ENCODE measurements at regions not wholly inside any gene's neighbourhood (a gene's known extent, or its start where the extent isn't known, plus 50 kb on each side); places are given as distances from the start of the nearest gene placed in this dataset.

- no peak overlapping the region for H3K27ac ChIP-seq (ENCODE audit: insufficient read depth, low read depth, low read length)
- H3K79me2 ChIP-seq (ENCODE audit: control insufficient read depth, insufficient read depth, low read length), result no peaks in the 10 kb centered on the region
- no peak overlapping the region for H3K4me3 ChIP-seq (replicated peaks in 1 of 3; ENCODE audit: insufficient read depth in 1 of 3, low read depth in 1 of 3, low read length in 3 of 3)
- no peaks in the 10 kb centered on the region for H4K20me1 ChIP-seq (replicated peaks; ENCODE audit: control insufficient read depth, extremely low read depth, insufficient read depth, low read length)
- ChIA-PET POLR2A (no interaction called here), CTCF (interaction anchor here (0.9 to 1.4 kb wide), 4 partner anchors 9 to 17 kb away, joined by 3 to 8 read pairs (median 4); no protein-coding TSS in a partner anchor)
- intact Hi-C loops (cut with micrococcal nuclease), result no loop called here
- no peaks in the 10 kb centered on the region for H3K9me3 ChIP-seq (replicated peaks; ENCODE audit: control insufficient read depth, insufficient read depth, low read length)
- H3K4me2 ChIP-seq (ENCODE audit: insufficient read depth, low read length), result no peak overlapping the region
- H3K9ac ChIP-seq (replicated peaks; ENCODE audit: extremely low read depth, insufficient read depth, low read length), result no peak overlapping the region
- no TSS peak for BruUV-seq (replicated peaks)
- TF ChIP-seq EZH2 (IDR thresholded peaks at IDR 0.05; ENCODE audit: borderline replicate concordance, low read depth, low read length, severe bottlenecking), result no peak
- TF ChIP-seq JUN (IDR thresholded peaks at IDR 0.05; ENCODE audit: borderline replicate concordance, insufficient read depth, insufficient read length, low read depth), result no peak
- no peak for TF ChIP-seq POLR2AphosphoS5 (IDR thresholded peaks at IDR 0.05; ENCODE audit: insufficient read depth, low read depth, low read length)
- TF ChIP-seq MYC (IDR thresholded peaks at IDR 0.05; ENCODE audit: low read depth, low read length), result no peak
- H2AFZ ChIP-seq (ENCODE audit: low read depth, low read length), result no peak overlapping the region
- DNase-seq (ENCODE audit: low read depth, low spot score), result no peak
- no peaks in the 10 kb centered on the region for H3K27me3 ChIP-seq (ENCODE audit: control insufficient read depth in 2 of 2, insufficient read depth in 2 of 2, low read length in 2 of 2)
- H3K9me1 ChIP-seq (replicated peaks; ENCODE audit: control insufficient read depth, extremely low read depth, insufficient read depth, low read length), result no peaks in the 10 kb centered on the region
- no peaks in the 10 kb centered on the region for H3K4me1 ChIP-seq (ENCODE audit: control insufficient read depth, extremely low read depth, insufficient read depth, low read length)
- dilution Hi-C loops (cut with MboI; ENCODE audit: extremely low pct_ligation_motif_present, low sequenced_read_pairs), result no loop called here
- no peaks in the 10 kb centered on the region for H3K36me3 ChIP-seq (ENCODE audit: control insufficient read depth in 2 of 2, extremely low read depth in 1 of 2, insufficient read depth in 2 of 2, low read length in 2 of 2)
- FAIRE-seq, result no peak
Observed at GRCh38 chr5:104429911-104430310, 867.3 kb upstream of the NUDT12 start.

GRCh38 chr5:104421431-104421830, 858.8 kb upstream of the NUDT12 start:
- Histone ChIP-seq H3K27me3 (ENCODE audit: control insufficient read depth in 2 of 2, insufficient read depth in 2 of 2, low read length in 2 of 2) (no peaks in the 10 kb centered on the region), H3K9ac (replicated peaks; ENCODE audit: extremely low read depth, insufficient read depth, low read length) (no peak overlapping the region), H3K36me3 (ENCODE audit: control insufficient read depth in 2 of 2, extremely low read depth in 1 of 2, insufficient read depth in 2 of 2, low read length in 2 of 2) (no peaks in the 10 kb centered on the region), H3K27ac (ENCODE audit: insufficient read depth, low read depth, low read length) (no peak overlapping the region), H3K9me3 (replicated peaks; ENCODE audit: control insufficient read depth, insufficient read depth, low read length) (no peaks in the 10 kb centered on the region), H3K9me1 (replicated peaks; ENCODE audit: control insufficient read depth, extremely low read depth, insufficient read depth, low read length) (no peaks in the 10 kb centered on the region), H3K4me3 (replicated peaks in 1 of 3; ENCODE audit: insufficient read depth in 1 of 3, low read depth in 1 of 3, low read length in 3 of 3) (no peak overlapping the region), H2AFZ (ENCODE audit: low read depth, low read length) (no peak overlapping the region), H3K4me1 (ENCODE audit: control insufficient read depth, extremely low read depth, insufficient read depth, low read length) (no peaks in the 10 kb centered on the region), H3K79me2 (ENCODE audit: control insufficient read depth, insufficient read depth, low read length) (no peaks in the 10 kb centered on the region), H3K4me2 (ENCODE audit: insufficient read depth, low read length) (no peak overlapping the region), H4K20me1 (replicated peaks; ENCODE audit: control insufficient read depth, extremely low read depth, insufficient read depth, low read length) (no peaks in the 10 kb centered on the region)
- intact Hi-C loops (cut with micrococcal nuclease), result no loop called here
- POLR2A ChIA-PET, result no interaction called here
- dilution Hi-C loops (cut with MboI; ENCODE audit: extremely low pct_ligation_motif_present, low sequenced_read_pairs), result no loop called here
- no peak for TF ChIP-seq EZH2 (IDR thresholded peaks at IDR 0.05; ENCODE audit: borderline replicate concordance, low read depth, low read length, severe bottlenecking)
- BruUV-seq (replicated peaks), result no TSS peak
- CTCF ChIA-PET, result interaction anchor here (1.0 to 1.6 kb wide), 4 partner anchors 9 to 839 kb away, joined by 3 to 10 read pairs (median 4); no protein-coding TSS in a partner anchor
- FAIRE-seq (no peak), DNase-seq (ENCODE audit: low read depth, low spot score) (no peak)

Measured in endothelial cell of umbilical vein (primary cell).